ENCODE measurements at regions not wholly inside any gene's neighbourhood (a gene's known extent, or its start where the extent isn't known, plus 50 kb on each side); places are given as distances from the start of the nearest gene placed in this dataset.

DNA sequence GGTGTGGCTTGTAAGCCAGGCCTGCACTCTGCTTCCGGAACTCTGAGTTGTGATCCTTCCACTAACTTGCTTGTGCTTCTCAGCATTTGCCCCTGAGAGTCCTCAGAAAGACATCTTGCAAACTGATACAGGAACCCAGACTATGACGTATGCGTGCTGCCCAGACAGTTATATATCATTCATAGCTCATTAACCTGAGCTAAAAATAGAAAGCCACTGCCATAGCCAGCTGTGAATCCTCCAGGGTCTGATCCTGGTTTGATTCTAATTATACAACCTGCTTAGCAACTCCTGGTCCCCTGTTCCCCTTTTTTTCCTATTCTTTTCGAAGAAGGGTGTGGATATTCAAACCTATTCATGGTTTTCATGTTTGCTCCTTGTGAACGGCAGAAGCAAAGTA, 63.7 kb downstream of the MARCHF4 start:
- Mint-ChIP-seq H3K27ac (no peak overlapping the region), H3K4me1 (peaks cover 6% of the 10 kb centered on the region in 2 experiments), H3K36me3 (ENCODE audit: insufficient read depth in 1 of 3, low read depth in 3 of 3) (no peaks in the 10 kb centered on the region), H3K9me3 (no peaks in the 10 kb centered on the region), H3K4me3 (no peak overlapping the region), H3K27me3 (ENCODE audit: low read depth) (no peaks in the 10 kb centered on the region; the same call in 1 of the 2 replicates)
- no peak overlapping the region for H2BK20ac ChIP-seq (ENCODE audit: low read depth, low read length, poor library complexity, severe bottlenecking)
- no peak overlapping the region for H3K9ac ChIP-seq (ENCODE audit: extremely low read depth, insufficient read length, low read length)
- no peak overlapping the region for H3K18ac ChIP-seq (ENCODE audit: insufficient read length, low read depth, low read length)
- H3K79me2 ChIP-seq (ENCODE audit: insufficient read depth, low read length): no peaks in the 10 kb centered on the region
- no peak overlapping the region for H3T11ph ChIP-seq (ENCODE audit: low read length)
- no peaks in the 10 kb centered on the region for H3K9me3 ChIP-seq (ENCODE audit: control insufficient read depth, low read depth, low read length)
- H3K27me3 ChIP-seq (ENCODE audit: insufficient read depth, low read length): no peaks in the 10 kb centered on the region
- H4K91ac ChIP-seq (ENCODE audit: insufficient read length, low read depth, low read length): no peak overlapping the region
- no peak for DNase-seq
- H2BK12ac ChIP-seq (ENCODE audit: insufficient read length, low read depth, low read length): no peak overlapping the region
- no peaks in the 10 kb centered on the region for H3K4me1 ChIP-seq (ENCODE audit: insufficient read depth, low read length)
- no peak overlapping the region for H4K5ac ChIP-seq (ENCODE audit: insufficient read length, low read depth, low read length)
- H3K79me1 ChIP-seq (ENCODE audit: insufficient read depth, low read depth, low read length, poor library complexity, severe bottlenecking): no peaks in the 10 kb centered on the region
- no peak overlapping the region for H3K23ac ChIP-seq (ENCODE audit: insufficient read length, low read depth, low read length)
- TF ChIP-seq, protein P1, sequence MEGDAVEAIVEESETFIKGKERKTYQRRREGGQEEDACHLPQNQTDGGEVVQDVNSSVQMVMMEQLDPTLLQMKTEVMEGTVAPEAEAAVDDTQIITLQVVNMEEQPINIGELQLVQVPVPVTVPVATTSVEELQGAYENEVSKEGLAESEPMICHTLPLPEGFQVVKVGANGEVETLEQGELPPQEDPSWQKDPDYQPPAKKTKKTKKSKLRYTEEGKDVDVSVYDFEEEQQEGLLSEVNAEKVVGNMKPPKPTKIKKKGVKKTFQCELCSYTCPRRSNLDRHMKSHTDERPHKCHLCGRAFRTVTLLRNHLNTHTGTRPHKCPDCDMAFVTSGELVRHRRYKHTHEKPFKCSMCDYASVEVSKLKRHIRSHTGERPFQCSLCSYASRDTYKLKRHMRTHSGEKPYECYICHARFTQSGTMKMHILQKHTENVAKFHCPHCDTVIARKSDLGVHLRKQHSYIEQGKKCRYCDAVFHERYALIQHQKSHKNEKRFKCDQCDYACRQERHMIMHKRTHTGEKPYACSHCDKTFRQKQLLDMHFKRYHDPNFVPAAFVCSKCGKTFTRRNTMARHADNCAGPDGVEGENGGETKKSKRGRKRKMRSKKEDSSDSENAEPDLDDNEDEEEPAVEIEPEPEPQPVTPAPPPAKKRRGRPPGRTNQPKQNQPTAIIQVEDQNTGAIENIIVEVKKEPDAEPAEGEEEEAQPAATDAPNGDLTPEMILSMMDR (conservative IDR thresholded peaks at IDR 0.05): no peak
- no peak overlapping the region for H2AFZ ChIP-seq (ENCODE audit: low read length)
- no peak overlapping the region for H3K4ac ChIP-seq (ENCODE audit: low read depth, low read length)
- no peak overlapping the region for H3K27ac ChIP-seq (ENCODE audit: insufficient read length, low read depth, low read length)
- no peak overlapping the region for H2BK5ac ChIP-seq (ENCODE audit: insufficient read length, low read length)
- H2AK5ac ChIP-seq (ENCODE audit: insufficient read length, low read length): no peak overlapping the region
- H2BK120ac ChIP-seq (ENCODE audit: low read depth, low read length, poor library complexity, severe bottlenecking): no peak overlapping the region
- no CpG with 5 or more reads among the region's 5 CpGs for WGBS (ENCODE audit: extremely low coverage, insufficient read length, low lambda C conversion rate)
- no peak overlapping the region for H3K4me2 ChIP-seq (ENCODE audit: insufficient read depth, insufficient read length, low read length)
- no peaks in the 10 kb centered on the region for H3K23me2 ChIP-seq (ENCODE audit: insufficient read length, low read depth, low read length, poor library complexity, severe bottlenecking)
- H4K8ac ChIP-seq (replicated peaks; ENCODE audit: insufficient read length, low read depth, low read length): no peak overlapping the region
- H2BK15ac ChIP-seq (ENCODE audit: low read depth, low read length): no peak overlapping the region
- H3K14ac ChIP-seq (ENCODE audit: insufficient read depth, low read length): no peak overlapping the region
- no peaks in the 10 kb centered on the region for H4K20me1 ChIP-seq (ENCODE audit: control insufficient read depth, insufficient read depth, insufficient read length)
- H3K56ac ChIP-seq (ENCODE audit: insufficient read length, low read depth, low read length): no peak overlapping the region
